ENCODE measurements at regions not wholly inside any gene's neighbourhood (a gene's known extent, or its start where the extent isn't known, plus 50 kb on each side); places are given as distances from the start of the nearest gene placed in this dataset.

DNA sequence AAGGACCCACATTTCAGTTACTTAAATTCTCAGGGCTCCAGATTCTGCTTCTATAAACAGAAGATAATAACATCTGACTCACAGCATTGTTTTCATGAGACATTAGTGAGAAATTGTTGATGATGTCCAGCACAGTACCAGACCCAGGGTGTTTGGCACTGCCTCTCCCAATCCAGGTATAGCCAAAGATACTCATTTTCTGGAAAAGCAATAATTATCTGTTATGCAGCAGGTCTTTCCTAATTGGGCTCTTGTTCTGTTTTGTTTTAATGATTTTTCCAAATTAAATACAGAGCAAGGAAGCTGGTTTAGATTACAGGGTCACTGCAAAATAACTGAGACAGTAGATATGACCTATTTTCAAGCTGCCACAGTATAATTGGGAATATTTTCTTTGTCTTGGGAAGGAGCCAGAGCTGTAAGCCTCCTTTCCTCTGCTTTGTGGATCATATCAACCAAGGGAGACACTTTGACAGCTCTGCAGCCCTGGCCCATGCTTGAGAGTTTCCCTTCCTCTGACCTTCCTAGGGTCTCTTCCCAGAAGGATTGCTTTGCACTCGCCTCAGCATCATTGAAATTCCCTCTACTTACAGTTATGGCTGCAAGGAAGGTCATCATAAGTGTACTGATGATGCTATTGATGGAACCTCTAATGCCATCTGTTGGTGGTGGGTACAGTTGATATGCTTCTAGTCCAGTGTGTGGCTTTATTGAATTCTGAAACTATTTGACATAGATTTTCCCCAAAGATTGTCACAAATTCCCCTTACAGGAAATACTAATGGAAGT lies 522.4 kb upstream of the ADAMTS9 start:
- no peak for TF ChIP-seq SP1 (CRISPR knock-in tag; conservative IDR thresholded peaks at IDR 0.05)
- TF ChIP-seq GABPB1 (CRISPR knock-in tag; IDR thresholded peaks at IDR 0.05): no peak
- no peak for TF ChIP-seq ZNF423 (CRISPR knock-in tag; IDR thresholded peaks at IDR 0.05)
- TF ChIP-seq, protein P1, sequence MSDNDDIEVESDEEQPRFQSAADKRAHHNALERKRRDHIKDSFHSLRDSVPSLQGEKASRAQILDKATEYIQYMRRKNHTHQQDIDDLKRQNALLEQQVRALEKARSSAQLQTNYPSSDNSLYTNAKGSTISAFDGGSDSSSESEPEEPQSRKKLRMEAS (CRISPR knock-in tag; IDR thresholded peaks at IDR 0.05): no peak

Data from WTC11 (cell line).